DND-41 (cell line): ENCODE measurements at regions not wholly inside any gene's neighbourhood (a gene's known extent, or its start where the extent isn't known, plus 50 kb on each side); places are given as distances from the start of the nearest gene placed in this dataset.

Experiments
- EZH2 ChIP-seq: IDR thresholded peaks from 3 replicates; pipeline ENCODE4 v1.6.1; 2012; ENCODE audit warnings: borderline replicate concordance, low read depth, mild to moderate bottlenecking, moderate library complexity, low read length, inconsistent platforms; ENCODE audit not compliant: severe bottlenecking
- TF ChIP-seq, protein P1 (sequence below): IDR thresholded peaks from 2 replicates; pipeline ENCODE4 v1.5.1; 2012; ENCODE audit warnings: borderline replicate concordance, low read length, moderate library complexity, mild to moderate bottlenecking; ENCODE audit not compliant: poor library complexity, severe bottlenecking; ENCODE audit errors: extremely low read depth

DNA sequence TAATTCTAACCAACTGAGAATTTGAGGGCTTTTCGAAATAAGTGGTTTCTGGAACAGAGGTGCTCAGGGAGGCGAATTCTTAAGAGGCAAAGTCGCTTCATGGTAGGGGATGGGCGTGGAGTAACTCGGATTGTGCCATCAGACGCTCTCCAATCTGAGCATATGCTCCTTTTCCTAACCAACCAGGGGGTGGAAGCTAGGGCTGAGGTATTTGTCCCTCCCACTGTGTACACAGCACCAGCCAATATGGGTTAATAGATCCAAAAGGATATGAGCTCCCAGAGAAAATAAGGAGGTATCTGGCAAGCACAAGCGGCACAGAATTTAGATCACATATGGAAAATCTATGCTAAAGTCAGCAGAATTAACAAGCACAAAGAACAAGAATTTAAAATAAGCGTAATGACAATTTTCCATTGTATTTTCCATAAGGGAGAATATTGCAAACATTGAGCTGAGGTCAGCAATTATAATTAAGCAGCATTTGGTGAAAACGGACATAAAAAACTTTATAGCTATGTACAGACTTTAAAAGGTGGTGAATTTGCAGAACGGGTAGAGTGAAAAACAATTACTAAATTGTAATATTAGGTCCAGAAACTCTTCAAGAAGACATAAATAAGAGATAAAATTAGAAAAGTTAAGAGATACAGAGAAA is 55.0 kb upstream of the PHACTR1 start:
- TF ChIP-seq, protein P1, sequence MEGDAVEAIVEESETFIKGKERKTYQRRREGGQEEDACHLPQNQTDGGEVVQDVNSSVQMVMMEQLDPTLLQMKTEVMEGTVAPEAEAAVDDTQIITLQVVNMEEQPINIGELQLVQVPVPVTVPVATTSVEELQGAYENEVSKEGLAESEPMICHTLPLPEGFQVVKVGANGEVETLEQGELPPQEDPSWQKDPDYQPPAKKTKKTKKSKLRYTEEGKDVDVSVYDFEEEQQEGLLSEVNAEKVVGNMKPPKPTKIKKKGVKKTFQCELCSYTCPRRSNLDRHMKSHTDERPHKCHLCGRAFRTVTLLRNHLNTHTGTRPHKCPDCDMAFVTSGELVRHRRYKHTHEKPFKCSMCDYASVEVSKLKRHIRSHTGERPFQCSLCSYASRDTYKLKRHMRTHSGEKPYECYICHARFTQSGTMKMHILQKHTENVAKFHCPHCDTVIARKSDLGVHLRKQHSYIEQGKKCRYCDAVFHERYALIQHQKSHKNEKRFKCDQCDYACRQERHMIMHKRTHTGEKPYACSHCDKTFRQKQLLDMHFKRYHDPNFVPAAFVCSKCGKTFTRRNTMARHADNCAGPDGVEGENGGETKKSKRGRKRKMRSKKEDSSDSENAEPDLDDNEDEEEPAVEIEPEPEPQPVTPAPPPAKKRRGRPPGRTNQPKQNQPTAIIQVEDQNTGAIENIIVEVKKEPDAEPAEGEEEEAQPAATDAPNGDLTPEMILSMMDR: no peak
- no peak for TF ChIP-seq EZH2
